ENCODE measurements at regions not wholly inside any gene's neighbourhood (a gene's known extent, or its start where the extent isn't known, plus 50 kb on each side); places are given as distances from the start of the nearest gene placed in this dataset.

GRCh38 chr6:4613795-4614194, 162.4 kb upstream of the CDYL start:
- H3K27ac ChIP-seq: no peak overlapping the region
- TF ChIP-seq, protein P1, sequence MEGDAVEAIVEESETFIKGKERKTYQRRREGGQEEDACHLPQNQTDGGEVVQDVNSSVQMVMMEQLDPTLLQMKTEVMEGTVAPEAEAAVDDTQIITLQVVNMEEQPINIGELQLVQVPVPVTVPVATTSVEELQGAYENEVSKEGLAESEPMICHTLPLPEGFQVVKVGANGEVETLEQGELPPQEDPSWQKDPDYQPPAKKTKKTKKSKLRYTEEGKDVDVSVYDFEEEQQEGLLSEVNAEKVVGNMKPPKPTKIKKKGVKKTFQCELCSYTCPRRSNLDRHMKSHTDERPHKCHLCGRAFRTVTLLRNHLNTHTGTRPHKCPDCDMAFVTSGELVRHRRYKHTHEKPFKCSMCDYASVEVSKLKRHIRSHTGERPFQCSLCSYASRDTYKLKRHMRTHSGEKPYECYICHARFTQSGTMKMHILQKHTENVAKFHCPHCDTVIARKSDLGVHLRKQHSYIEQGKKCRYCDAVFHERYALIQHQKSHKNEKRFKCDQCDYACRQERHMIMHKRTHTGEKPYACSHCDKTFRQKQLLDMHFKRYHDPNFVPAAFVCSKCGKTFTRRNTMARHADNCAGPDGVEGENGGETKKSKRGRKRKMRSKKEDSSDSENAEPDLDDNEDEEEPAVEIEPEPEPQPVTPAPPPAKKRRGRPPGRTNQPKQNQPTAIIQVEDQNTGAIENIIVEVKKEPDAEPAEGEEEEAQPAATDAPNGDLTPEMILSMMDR (conservative IDR thresholded peaks at IDR 0.05): no peak

DNA sequence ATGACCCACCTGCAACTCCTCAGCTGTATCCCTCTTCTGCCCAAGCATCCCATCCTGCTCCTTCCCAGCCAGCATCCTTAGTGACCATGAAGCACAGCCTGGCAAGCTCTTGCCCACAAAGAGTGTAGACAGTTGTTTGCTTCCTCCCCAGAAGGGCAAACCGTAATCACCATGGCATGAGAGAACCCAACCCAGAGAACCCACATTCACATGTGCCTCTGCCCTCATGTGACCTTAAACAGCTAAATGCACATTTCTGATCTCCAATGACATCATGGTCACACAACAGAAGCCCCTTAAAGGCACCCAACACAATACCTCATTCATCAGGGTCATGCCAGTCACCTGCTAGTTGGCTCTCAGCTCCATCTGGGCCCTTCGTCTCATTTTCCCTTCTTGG, 162.8 kb upstream of the CDYL start:
- TF ChIP-seq, protein P1 (conservative IDR thresholded peaks at IDR 0.05): no peak
- no peak overlapping the region for H3K27ac ChIP-seq

GRCh38 chr6:4612636-4613171, 163.5 kb upstream of the CDYL start:
- TF ChIP-seq, protein P1 (conservative IDR thresholded peaks at IDR 0.05): no peak
- H3K27ac ChIP-seq: no peak overlapping the region

GRCh38 chr6:4611429-4612129, 164.6 kb upstream of the CDYL start:
- TF ChIP-seq, protein P1 (conservative IDR thresholded peaks at IDR 0.05): no peak
- no peak overlapping the region for H3K27ac ChIP-seq

DNA sequence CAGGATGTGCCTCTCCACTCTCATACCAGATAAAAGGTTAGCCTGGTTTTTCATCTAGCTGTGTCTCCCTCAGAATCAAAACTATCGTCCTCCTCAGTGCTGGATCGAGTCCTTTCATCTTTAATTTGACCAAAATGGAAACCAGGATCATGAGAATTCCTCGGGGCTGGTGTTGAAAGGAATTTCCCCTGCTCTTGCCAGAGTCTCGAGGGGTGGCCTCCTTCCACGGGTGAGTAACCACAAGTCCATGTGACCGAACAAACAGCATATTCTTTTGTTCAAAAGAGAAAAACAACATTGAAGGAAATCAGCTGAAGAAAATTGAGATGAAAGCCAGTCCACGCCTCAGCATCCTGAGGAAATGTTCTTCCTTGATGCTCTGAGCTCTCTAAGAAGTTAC, 165.9 kb upstream of the CDYL start:
- H3K27ac ChIP-seq: no peak overlapping the region
- TF ChIP-seq, protein P1 (conservative IDR thresholded peaks at IDR 0.05): no peak

DNA sequence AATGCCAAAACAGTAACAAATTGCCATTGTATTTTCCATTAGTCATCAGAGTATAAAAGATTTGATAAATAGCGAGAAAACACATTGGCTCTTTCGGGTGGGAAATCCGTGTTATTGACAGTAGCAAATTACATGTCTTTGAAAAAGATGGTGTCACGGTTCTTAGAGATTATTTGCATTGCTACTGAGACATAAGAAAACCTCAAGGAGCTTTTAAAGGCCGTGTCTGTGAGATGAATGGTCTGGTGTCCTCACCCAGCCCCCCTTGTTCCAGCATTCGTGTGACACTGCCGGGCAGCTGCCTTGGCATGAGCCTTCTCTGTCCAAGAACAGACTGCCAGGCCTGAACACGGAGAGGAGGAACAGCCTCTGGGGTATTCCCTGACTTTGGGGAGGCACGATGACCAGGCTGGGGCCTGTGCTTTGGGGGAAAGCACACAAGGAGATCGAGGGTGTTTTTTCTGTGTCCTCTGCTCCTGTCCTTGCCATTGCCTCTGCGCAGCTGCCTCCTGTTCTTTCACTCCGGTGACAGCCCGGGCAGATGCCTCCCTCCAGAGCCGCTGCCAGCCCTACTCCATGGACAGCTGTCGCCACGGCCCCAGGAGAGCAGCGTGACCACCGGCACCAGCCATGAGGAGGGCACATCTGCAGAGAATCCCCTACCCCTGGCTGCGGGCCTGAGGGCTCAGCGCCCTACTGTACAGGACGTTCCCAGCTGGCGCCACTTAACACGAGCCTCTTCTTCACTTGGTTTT, 167.7 kb upstream of the CDYL start:
- TF ChIP-seq, protein P1 (conservative IDR thresholded peaks at IDR 0.05): no peak
- no peak overlapping the region for H3K27ac ChIP-seq

DNA sequence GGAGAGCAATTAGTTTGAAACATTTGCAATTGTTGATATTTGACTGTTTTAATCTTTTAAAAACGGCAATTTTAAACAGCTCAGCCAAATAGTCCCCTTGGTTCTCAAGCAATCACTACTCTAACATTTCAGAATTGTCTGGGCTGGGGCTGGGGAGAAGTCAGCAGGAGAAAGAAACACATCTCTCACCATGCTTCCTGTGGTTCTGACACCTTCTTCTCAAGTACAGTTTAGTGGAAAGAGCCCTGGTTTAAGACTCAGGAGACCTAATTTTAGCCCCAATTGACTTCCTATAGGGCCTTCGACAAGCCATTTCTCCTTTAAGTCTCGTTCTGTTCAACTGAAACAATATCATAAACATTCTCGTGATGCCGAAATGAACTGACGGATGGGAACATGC, 168.4 kb upstream of the CDYL start:
- no peak overlapping the region for H3K27ac ChIP-seq
- TF ChIP-seq, protein P1 (conservative IDR thresholded peaks at IDR 0.05): no peak

Data from VCaP (cell line).